Right renal cortex interstitium (tissue), 3 donors: ENCODE measurements at regions not wholly inside any gene's neighbourhood (a gene's known extent, or its start where the extent isn't known, plus 50 kb on each side); places are given as distances from the start of the nearest gene placed in this dataset.
"Not testable (repeated sequence)": the region's sequence is repeated elsewhere in the genome, so short reads cannot be mapped to it uniquely, and the experiment has no call there.

Experiments used
- DNase-seq, 3 donors: peaks; one replicate each; pipeline ENCODE4 v3.0.0-alpha.2; 2013; ENCODE audit warnings: low read depth in 3 of 3, low spot score in 2 of 3

GRCh38 chr13:82136880-82137279, 1745.4 kb downstream of the SLITRK1 start:
- DNase-seq, result no peak

GRCh38 chr13:82129281-82129680, 1753.0 kb downstream of the SLITRK1 start:
- DNase-seq, result no peak

DNA sequence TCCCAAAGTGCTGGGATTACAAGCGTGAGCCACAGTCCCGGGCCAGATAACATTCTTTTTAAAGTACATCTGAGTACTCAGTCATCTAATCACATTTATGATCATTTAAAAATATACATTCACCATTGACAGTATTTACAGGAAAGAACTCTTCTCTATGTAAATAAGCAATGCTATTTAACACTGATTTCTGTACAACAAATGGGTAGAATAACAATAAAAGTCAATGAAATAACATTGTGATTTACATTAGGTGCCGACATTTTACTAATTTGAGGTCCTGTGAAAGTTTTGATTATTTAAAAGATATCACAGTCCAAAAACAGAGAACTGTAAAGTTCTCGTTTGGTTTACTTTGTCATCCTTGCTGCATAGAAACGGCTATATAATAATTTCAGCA, 1763.7 kb downstream of the SLITRK1 start:
- DNase-seq, result no peak

- DNase-seq, result no peak
Measured at GRCh38 chr13:82116422-82116989, 1765.8 kb downstream of the SLITRK1 start.

DNA sequence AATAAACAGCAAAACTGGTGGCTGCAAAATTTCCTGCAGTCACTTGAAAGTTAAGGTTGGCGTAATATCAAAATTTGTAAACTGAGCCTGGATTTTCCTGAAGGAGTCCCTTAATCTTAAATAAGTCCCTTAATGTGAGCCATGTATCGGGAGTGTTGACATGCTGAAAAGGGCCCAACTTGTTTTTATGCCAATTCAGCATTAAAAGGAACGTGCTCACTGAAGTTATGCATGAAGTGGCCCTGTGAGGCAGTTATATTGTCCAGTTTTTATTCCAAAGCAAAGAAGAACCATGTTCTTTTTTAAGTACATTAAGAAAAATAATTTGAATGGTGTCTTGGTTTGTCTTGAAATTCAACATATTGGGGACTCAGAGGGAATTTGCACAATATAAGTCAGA, 1766.9 kb downstream of the SLITRK1 start:
- DNase-seq, result no peak

- DNase-seq, result no peak
Measured at GRCh38 chr13:82096256-82096655, 1755.3 kb upstream of the SPRY2 start.

GRCh38 chr13:82092312-82092711, 1751.4 kb upstream of the SPRY2 start:
- DNase-seq, result no peak

DNA sequence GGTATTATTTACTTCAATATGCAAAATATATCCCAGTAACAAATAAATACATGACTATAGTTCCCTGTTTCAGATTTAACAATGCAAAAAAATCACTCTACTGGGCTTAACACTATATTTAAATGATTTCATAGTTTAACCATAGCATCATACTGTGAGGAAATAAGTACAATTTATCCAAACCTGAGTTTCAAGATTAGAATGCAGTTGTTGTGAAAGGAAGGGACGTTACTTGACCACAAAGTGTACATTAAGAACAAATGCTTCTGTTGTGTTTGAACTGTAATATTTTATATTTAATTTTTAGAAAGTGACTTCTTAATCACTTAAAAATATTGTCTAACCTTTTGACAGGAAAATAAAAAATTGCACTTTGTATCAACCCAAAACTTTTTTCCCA, 1747.9 kb upstream of the SPRY2 start:
- DNase-seq, result no peak

GRCh38 chr13:82076496-82076895, 1735.6 kb upstream of the SPRY2 start:
- DNase-seq, result no peak

DNA sequence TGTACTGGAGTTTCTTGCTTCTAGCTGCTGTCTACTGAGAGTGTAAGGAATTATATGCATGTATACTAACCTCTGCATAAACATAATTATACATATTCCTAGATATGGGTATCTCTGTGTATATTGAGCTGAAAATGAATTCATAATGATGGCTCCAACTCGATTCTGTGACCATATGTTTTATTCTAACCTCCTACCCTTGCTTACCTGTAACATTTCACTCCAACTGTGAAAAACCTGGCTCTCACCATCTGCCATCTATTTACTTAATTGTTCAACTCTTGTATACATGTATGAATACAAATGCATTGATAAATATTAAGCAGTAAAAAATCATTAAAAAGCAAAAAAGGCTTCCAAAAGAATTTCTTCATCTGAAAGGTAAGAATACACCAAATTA, 1729.5 kb upstream of the SPRY2 start:
- DNase-seq, result no peak

- DNase-seq, result no peak
Measured at GRCh38 chr13:82062772-82063171, 1721.8 kb upstream of the SPRY2 start.

DNA sequence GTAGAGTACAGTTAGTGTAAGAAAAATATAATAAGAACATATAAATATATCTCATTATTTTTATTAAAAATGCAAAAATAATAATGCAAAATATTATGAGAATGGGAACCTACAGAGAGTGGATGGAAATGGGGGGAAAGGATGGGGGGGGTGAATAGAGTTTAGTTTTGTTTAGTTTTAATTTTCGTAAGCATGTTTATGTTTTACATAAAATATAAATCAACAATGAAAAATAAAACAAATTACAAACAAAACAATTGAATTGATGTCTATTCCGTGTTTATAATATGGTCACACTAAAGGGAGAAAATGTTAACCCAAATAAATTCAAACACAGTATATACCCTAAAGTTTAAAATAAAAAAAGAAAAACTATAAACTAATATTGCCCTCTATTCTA, 1717.4 kb upstream of the SPRY2 start:
- no peak for DNase-seq

DNA sequence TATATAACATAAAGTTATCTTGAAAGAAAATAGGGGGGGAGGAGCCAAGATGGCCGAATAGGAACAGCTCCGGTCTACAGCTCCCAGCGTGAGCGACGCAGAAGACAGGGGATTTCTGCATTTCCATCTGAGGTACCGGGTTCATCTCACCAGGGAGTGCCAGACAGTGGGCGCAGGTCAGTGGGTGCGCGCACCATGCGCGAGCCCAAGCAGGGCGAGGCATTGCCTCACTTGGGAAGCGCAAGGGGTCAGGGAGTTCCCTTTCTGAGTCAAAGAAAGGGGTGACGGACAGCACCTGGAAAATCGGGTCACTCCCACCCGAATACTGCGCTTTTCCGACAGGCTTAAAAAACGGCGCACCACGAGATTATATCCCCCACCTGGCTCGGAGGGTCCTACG, 1704.4 kb upstream of the SPRY2 start:
- not testable (repeated sequence) for DNase-seq

- no peak for DNase-seq
Measured at GRCh38 chr13:82036602-82037001, 1695.7 kb upstream of the SPRY2 start.

DNA sequence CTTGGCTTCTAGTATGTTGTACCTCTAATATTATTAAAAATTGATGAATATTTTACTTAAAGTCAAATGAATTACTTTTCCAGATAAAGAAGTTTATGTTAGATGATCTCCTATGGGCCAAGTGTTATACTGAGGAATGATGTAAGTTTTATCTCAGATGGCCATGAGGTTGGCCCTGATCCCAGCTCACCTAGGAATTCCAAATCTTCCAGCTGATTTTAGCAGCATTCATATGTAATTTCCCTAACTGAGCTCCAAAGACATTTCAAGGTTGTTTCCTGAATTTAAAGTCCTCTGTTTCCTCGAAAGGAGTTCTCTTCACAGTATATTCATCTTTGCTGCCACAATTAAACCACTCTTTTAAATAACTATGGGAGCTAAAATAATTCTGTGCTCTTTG, 1670.4 kb upstream of the SPRY2 start:
- DNase-seq, result no peak

- DNase-seq, result no peak
Measured at GRCh38 chr13:82010780-82011179, 1669.9 kb upstream of the SPRY2 start.

DNA sequence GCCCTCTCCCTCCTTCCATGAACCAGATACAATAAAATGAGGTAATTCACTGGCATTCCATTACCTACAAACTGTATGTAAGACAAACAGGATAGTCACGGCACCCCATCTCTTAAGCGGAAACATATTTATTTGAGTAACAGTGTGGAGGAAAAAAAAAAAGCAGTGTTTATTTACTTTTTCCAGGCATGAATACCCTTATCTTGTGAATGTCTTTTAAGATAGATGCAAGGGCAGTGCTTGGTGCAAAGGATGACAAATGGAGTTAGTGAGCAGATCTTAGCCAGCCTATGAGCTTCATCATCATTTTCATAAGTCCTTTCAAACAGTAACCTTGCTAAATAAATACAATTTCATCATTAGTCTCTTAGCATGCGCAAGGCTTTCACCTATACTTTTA, 1661.8 kb upstream of the SPRY2 start:
- no peak for DNase-seq

- DNase-seq, result no peak
Measured at GRCh38 chr13:81995316-81995715, 1654.4 kb upstream of the SPRY2 start.

DNA sequence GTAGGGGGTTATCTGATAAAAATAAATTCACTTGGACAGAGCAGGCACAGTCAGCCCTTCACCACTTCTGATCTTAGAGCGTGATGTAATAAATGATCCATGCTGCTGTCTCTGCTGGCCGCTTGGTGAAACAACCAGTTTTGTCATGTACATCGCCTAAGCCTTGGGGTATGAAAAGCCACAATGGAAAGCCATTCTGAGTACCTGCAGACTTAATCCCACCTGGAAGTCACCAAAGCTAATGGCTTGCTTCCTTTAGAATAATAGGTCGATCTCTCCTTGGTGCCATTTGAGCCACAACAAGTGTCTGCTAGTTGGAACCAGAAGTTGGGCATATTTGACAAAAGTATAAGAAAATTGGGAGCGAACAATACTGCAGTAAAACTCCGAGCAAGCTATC, 1649.7 kb upstream of the SPRY2 start:
- no peak for DNase-seq

GRCh38 chr13:81988567-81988966, 1647.6 kb upstream of the SPRY2 start:
- DNase-seq, result no peak

- no peak for DNase-seq
Measured at GRCh38 chr13:81987677-81988357, 1646.9 kb upstream of the SPRY2 start.

GRCh38 chr13:81987159-81987558, 1646.2 kb upstream of the SPRY2 start:
- DNase-seq, result no peak

GRCh38 chr13:81986308-81986707, 1645.4 kb upstream of the SPRY2 start:
- no peak for DNase-seq
